ENCODE measurements at regions not wholly inside any gene's neighbourhood (a gene's known extent, or its start where the extent isn't known, plus 50 kb on each side); places are given as distances from the start of the nearest gene placed in this dataset.

DNA sequence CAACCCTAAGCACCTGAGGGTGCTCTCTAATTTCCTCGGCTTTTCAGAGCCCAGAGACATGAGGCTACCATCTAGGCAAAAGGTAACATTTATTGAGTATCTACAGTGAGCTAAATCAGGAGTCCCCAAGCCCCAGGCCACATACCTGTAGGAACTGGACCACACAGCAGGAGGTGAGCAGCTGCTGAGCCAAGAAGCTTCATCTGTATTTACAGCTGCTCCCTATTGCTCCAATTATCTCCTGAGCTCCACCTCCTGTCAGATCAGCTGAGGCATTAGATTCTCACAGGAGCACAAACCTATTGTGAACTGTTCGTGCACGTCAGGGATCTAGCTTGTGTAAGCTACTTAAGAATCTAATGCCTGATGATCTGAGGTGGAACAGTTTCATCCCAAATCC is 70.2 kb downstream of the RND3 start:
- WGBS, 2 donors (ENCODE audit: low coverage in 1 of 2) = 95% methylated on average over 3 of the region's 3 CpGs; no CpG with 5 or more reads in 1 of the 2 donors
- Histone ChIP-seq H3K4me1 (peaks cover 0 to 16% (median 2%) of the 10 kb centered on the region in 4 donors), H3K4me3 (no peak overlapping the region), H3K9me3 (no peaks in the 10 kb centered on the region), H3K36me3 (no peaks in the 10 kb centered on the region), H3K27ac (no peak overlapping the region), H3K27me3 (no peaks in the 10 kb centered on the region)
- DNase-seq = no peak
- TF ChIP-seq POLR2AphosphoS5 (IDR thresholded peaks at IDR 0.05) (no peak), EP300 (IDR thresholded peaks at IDR 0.05; ENCODE audit: low read depth) (no peak)
- intact Hi-C loops (cut with DNase I; ENCODE audit: low total_unique reads) = no loop called here
- in situ Hi-C loops (cut with MboI; ENCODE audit: low pct_ligation_motif_present in 1 of 4, low pct_unique_long_range_greater_than_20kb in 1 of 4, low sequenced_read_pairs in 3 of 4) = no loop called here

DNA sequence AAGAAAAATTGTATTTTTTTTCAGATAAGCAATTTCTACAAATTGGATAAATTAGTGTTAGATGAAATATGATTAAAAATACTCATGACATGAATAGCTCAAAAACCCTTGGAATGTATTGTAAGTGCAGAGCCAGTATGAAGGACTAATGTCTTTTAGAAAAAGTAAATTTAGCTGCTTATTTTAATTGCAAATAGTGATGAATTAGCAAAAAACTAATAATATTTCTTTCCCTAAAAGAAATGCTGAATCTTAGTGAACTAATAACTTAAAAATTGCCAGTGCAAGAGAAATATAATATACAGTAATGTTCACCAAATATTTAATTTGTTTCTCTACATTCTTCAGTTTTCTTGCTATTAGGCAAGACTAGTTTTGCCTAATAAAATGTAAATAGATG is 72.4 kb downstream of the RND3 start:
- in situ Hi-C loops (cut with MboI; ENCODE audit: low pct_ligation_motif_present in 1 of 4, low pct_unique_long_range_greater_than_20kb in 1 of 4, low sequenced_read_pairs in 3 of 4) = no loop called here
- no peak for TF ChIP-seq POLR2A (IDR thresholded peaks at IDR 0.05)
- TF ChIP-seq, protein P1, sequence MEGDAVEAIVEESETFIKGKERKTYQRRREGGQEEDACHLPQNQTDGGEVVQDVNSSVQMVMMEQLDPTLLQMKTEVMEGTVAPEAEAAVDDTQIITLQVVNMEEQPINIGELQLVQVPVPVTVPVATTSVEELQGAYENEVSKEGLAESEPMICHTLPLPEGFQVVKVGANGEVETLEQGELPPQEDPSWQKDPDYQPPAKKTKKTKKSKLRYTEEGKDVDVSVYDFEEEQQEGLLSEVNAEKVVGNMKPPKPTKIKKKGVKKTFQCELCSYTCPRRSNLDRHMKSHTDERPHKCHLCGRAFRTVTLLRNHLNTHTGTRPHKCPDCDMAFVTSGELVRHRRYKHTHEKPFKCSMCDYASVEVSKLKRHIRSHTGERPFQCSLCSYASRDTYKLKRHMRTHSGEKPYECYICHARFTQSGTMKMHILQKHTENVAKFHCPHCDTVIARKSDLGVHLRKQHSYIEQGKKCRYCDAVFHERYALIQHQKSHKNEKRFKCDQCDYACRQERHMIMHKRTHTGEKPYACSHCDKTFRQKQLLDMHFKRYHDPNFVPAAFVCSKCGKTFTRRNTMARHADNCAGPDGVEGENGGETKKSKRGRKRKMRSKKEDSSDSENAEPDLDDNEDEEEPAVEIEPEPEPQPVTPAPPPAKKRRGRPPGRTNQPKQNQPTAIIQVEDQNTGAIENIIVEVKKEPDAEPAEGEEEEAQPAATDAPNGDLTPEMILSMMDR (IDR thresholded peaks at IDR 0.05) = no peak
- no peak for TF ChIP-seq EP300 (IDR thresholded peaks at IDR 0.05; ENCODE audit: low read depth)
- TF ChIP-seq POLR2AphosphoS5 (IDR thresholded peaks at IDR 0.05) = no peak
- no peaks in the 10 kb centered on the region for H3K9me3 ChIP-seq
- no peak overlapping the region for H3K27ac ChIP-seq
- DNase-seq = no peak
- intact Hi-C loops (cut with DNase I; ENCODE audit: low total_unique reads) = no loop called here
- H3K27me3 ChIP-seq = no peaks in the 10 kb centered on the region
- H3K36me3 ChIP-seq = no peaks in the 10 kb centered on the region
- H3K4me1 ChIP-seq = peaks cover 0 to 5% (median 0%) of the 10 kb centered on the region in 4 donors
- no peak overlapping the region for H3K4me3 ChIP-seq

GRCh38 chr2:150413910-150414309 is 73.6 kb downstream of the RND3 start:
- H3K27me3 ChIP-seq = no peaks in the 10 kb centered on the region
- DNase-seq = no peak
- H3K4me1 ChIP-seq = no peaks in the 10 kb centered on the region
- 33 to 63% methylated on average over 2 of the region's 2 CpGs for WGBS, 2 donors (ENCODE audit: low coverage in 1 of 2)
- H3K4me3 ChIP-seq = no peak overlapping the region
- TF ChIP-seq, protein P1 (IDR thresholded peaks at IDR 0.05) = no peak
- no peak for TF ChIP-seq POLR2AphosphoS5 (IDR thresholded peaks at IDR 0.05)
- TF ChIP-seq POLR2A (IDR thresholded peaks at IDR 0.05) = no peak
- TF ChIP-seq EP300 (IDR thresholded peaks at IDR 0.05; ENCODE audit: low read depth) = no peak
- no peaks in the 10 kb centered on the region for H3K9me3 ChIP-seq
- H3K36me3 ChIP-seq = no peaks in the 10 kb centered on the region
- in situ Hi-C loops (cut with MboI; ENCODE audit: low pct_ligation_motif_present in 1 of 4, low pct_unique_long_range_greater_than_20kb in 1 of 4, low sequenced_read_pairs in 3 of 4) (no loop called here), intact Hi-C loops (cut with DNase I; ENCODE audit: low total_unique reads) (no loop called here)
- H3K27ac ChIP-seq = no peak overlapping the region

- intact Hi-C loops (cut with DNase I; ENCODE audit: low total_unique reads) = no loop called here
- in situ Hi-C loops (cut with MboI; ENCODE audit: low pct_ligation_motif_present in 1 of 4, low pct_unique_long_range_greater_than_20kb in 1 of 4, low sequenced_read_pairs in 3 of 4) = no loop called here
These were observed 74.1 kb downstream of the RND3 start for GRCh38 chr2:150413366-150413765.

More at GRCh38 chr2:150413366-150413765, 74.1 kb downstream of the RND3 start:
- TF ChIP-seq, protein P1 (IDR thresholded peaks at IDR 0.05) = no peak
- TF ChIP-seq POLR2A (IDR thresholded peaks at IDR 0.05) (no peak), POLR2AphosphoS5 (IDR thresholded peaks at IDR 0.05) (no peak), EP300 (IDR thresholded peaks at IDR 0.05; ENCODE audit: low read depth) (no peak)
- Histone ChIP-seq H3K9me3 (no peaks in the 10 kb centered on the region), H3K4me1 (no peaks in the 10 kb centered on the region), H3K27me3 (no peaks in the 10 kb centered on the region), H3K36me3 (no peaks in the 10 kb centered on the region), H3K27ac (no peak overlapping the region), H3K4me3 (no peak overlapping the region)
- 85 to 93% methylated on average over 5 to 7 of the region's 7 CpGs for WGBS, 2 donors (ENCODE audit: low coverage in 1 of 2)
- no peak for DNase-seq
